GM12878 (cell line): ENCODE measurements at regions not wholly inside any gene's neighbourhood (a gene's known extent, or its start where the extent isn't known, plus 50 kb on each side); places are given as distances from the start of the nearest gene placed in this dataset.

Experiments
- ATAC-seq: fragments of 200-7000 bp; cut with Tn5 transposase; 3 replicates; pipeline ENCODE4 v1.9.1; 2020; ENCODE audit warnings: mild to moderate bottlenecking, moderate library complexity
- BruUV-seq: library from RNA; stranded (reverse); fragments of 400-500 nt; replicated peaks from 2 replicates; lab custom pipeline; 2021; lab: Mats Ljungman, UMichigan
- CTCF ChIA-PET: fragments of 300-600 bp; sonication (Branson Sonifier 250); formaldehyde crosslinking; extraction: SDS; loops from one replicate; lab custom pipeline; 2021; ENCODE audit warnings: inconsistent platforms; lab: Yijun Ruan, JAX
- POLR2A ChIA-PET: fragments of 350-600 bp; formaldehyde crosslinking; extraction: SDS; loops from one replicate; lab custom pipeline; 2021; ENCODE audit warnings: inconsistent platforms; lab: Charles Lee
- RAD21 ChIA-PET: fragments of 300-600 bp; sonication (Branson Sonifier 250); formaldehyde crosslinking; loops from one replicate; lab custom pipeline; 2023; ENCODE audit warnings: antibody characterized with exemption; ENCODE audit not compliant: unreplicated experiment; lab: Charles Lee
- SMC1A ChIA-PET: fragments of 300-600 bp; sonication (Branson Sonifier 250); formaldehyde crosslinking; loops from one replicate; lab custom pipeline; 2023; ENCODE audit not compliant: unreplicated experiment, uncharacterized antibody; lab: Charles Lee
- DNase-seq: peaks from one replicate; pipeline ENCODE4 v3.0.0-alpha.2; 2011; ENCODE audit warnings: low read depth, low spot score
- FAIRE-seq: peaks from 3 replicates; lab custom pipeline; 2011; peaks lifted over from hg19 to GRCh38; lab: Jason Lieb, UNC
- H2AFZ ChIP-seq: 2 replicates; pipeline ENCODE4 v1.6.0; 2011; ENCODE audit warnings: low read depth, low read length, control low read depth; ENCODE audit not compliant: control insufficient read depth
- H3K27ac ChIP-seq: 2 replicates; pipeline ENCODE4 v1.5.1; 2011; ENCODE audit warnings: control low read depth; ENCODE audit not compliant: control insufficient read depth, insufficient read depth
- H3K27me3 ChIP-seq, 2 experiments: replicated peaks in 1 of 2; 2 replicates each; pipeline versions ENCODE4 v1.6.0 to v1.6.1; 2011; ENCODE audit warnings: low read length in 1 of 2; ENCODE audit not compliant: control insufficient read depth in 2 of 2, insufficient read depth in 2 of 2
- H3K36me3 ChIP-seq, 2 experiments: 2 replicates each; pipeline ENCODE4 v1.5.1; 2011; ENCODE audit warnings: low read length in 1 of 2; ENCODE audit not compliant: control insufficient read depth in 2 of 2, insufficient read depth in 2 of 2
- H3K4me1 ChIP-seq: 2 replicates; pipeline ENCODE4 v1.6.1; 2011; ENCODE audit warnings: mild to moderate bottlenecking, low read length, moderate library complexity, mixed read lengths; ENCODE audit not compliant: control insufficient read depth, insufficient read depth
- H3K4me2 ChIP-seq: 2 replicates; pipeline ENCODE4 v1.6.0; 2011; ENCODE audit warnings: control low read depth; ENCODE audit not compliant: control insufficient read depth, insufficient read depth
- H3K4me3 ChIP-seq: fragments of 200-600 bp; sonication (generic); 2 replicates; pipeline ENCODE4 v1.5.1; 2016
- H3K79me2 ChIP-seq: 2 replicates; pipeline ENCODE4 v1.6.0; 2011; ENCODE audit warnings: low read length; ENCODE audit not compliant: control insufficient read depth, insufficient read depth
- H3K9ac ChIP-seq: 2 replicates; pipeline ENCODE4 v1.8.0; 2011; ENCODE audit warnings: low read length, control low read depth, mixed read lengths; ENCODE audit not compliant: control insufficient read depth, insufficient read depth
- H3K9me3 ChIP-seq: replicated peaks from 3 replicates; pipeline ENCODE4 v1.5.1; 2011; ENCODE audit warnings: mild to moderate bottlenecking, low read length; ENCODE audit not compliant: control insufficient read depth, insufficient read depth
- H4K20me1 ChIP-seq: 2 replicates; pipeline ENCODE4 v1.6.0; 2011; ENCODE audit not compliant: control insufficient read depth, insufficient read depth
- BRCA1 ChIP-seq: IDR thresholded peaks from 2 replicates; pipeline ENCODE4 v1.6.1; 2011; ENCODE audit warnings: low read depth, low read length, improper control_type of control experiment
- E4F1 ChIP-seq: fragments of 450-650 bp; IDR thresholded peaks from 2 replicates; pipeline ENCODE4 v1.6.1; 2018; ENCODE audit warnings: borderline replicate concordance, mild to moderate bottlenecking; ENCODE audit not compliant: partially characterized antibody
- EED ChIP-seq: sonication (generic); IDR thresholded peaks from 2 replicates; pipeline ENCODE4 v1.6.1; 2016; ENCODE audit warnings: antibody characterized with exemption, low read depth
- KLF5 ChIP-seq: fragments of 450-650 bp; IDR thresholded peaks from 2 replicates; pipeline ENCODE4 v1.6.1; 2014; ENCODE audit warnings: mild to moderate bottlenecking; ENCODE audit not compliant: partially characterized antibody
- MEF2A ChIP-seq: IDR thresholded peaks from 2 replicates; pipeline ENCODE4 v1.6.1; 2011; ENCODE audit warnings: low read depth, mild to moderate bottlenecking, low read length, moderate library complexity; ENCODE audit not compliant: insufficient read depth
- MEF2B ChIP-seq: fragments of 450-650 bp; IDR thresholded peaks from 2 replicates; pipeline ENCODE4 v1.6.1; 2018; ENCODE audit warnings: mild to moderate bottlenecking, moderate library complexity; ENCODE audit not compliant: partially characterized antibody, poor library complexity, severe bottlenecking
- MTA2 ChIP-seq: fragments of 450-650 bp; IDR thresholded peaks from 2 replicates; pipeline ENCODE4 v1.6.1; 2016; ENCODE audit warnings: low read depth, mild to moderate bottlenecking, moderate library complexity
- NR2C1 ChIP-seq: fragments of 450-650 bp; IDR thresholded peaks from 2 replicates; pipeline ENCODE4 v1.6.1; 2017; ENCODE audit warnings: antibody characterized with exemption, mild to moderate bottlenecking, moderate library complexity
- PAX8 ChIP-seq: fragments of 450-650 bp; IDR thresholded peaks from 2 replicates; pipeline ENCODE4 v1.6.1; 2017; ENCODE audit warnings: mild to moderate bottlenecking, moderate library complexity
- PBX3 ChIP-seq: IDR thresholded peaks from 2 replicates; pipeline ENCODE4 v1.6.1; 2011; ENCODE audit warnings: mild to moderate bottlenecking, low read depth, low read length, moderate library complexity; ENCODE audit not compliant: insufficient replicate concordance
- POLR2AphosphoS5 ChIP-seq: IDR thresholded peaks from 2 replicates; pipeline ENCODE4 v1.6.1; 2011; ENCODE audit warnings: mild to moderate bottlenecking, low read length, inconsistent platforms
- SMC3 ChIP-seq: IDR thresholded peaks from 2 replicates; pipeline ENCODE4 v1.6.1; 2011; ENCODE audit warnings: low read length, improper control_type of control experiment, borderline replicate concordance
- SP1 ChIP-seq: IDR thresholded peaks from one replicate; pipeline ENCODE4 v1.6.1; 2011; ENCODE audit warnings: low read depth, low read length
- SUPT20H ChIP-seq: IDR thresholded peaks from 2 replicates; pipeline ENCODE4 v1.6.1; 2011; ENCODE audit warnings: low read depth, mild to moderate bottlenecking, low read length, moderate library complexity, borderline replicate concordance; ENCODE audit not compliant: control insufficient read depth
- TARDBP ChIP-seq: IDR thresholded peaks from 2 replicates; pipeline ENCODE4 v1.6.1; 2016; ENCODE audit warnings: borderline replicate concordance
- TCF12 ChIP-seq: IDR thresholded peaks from 2 replicates; pipeline ENCODE4 v1.6.1; 2011; ENCODE audit warnings: low read depth, mild to moderate bottlenecking, low read length
- TCF7 ChIP-seq: IDR thresholded peaks from 2 replicates; pipeline ENCODE4 v1.6.1; 2014; ENCODE audit warnings: antibody characterized with exemption, borderline replicate concordance
- USF2 ChIP-seq: IDR thresholded peaks from 2 replicates; pipeline ENCODE4 v1.6.1; 2011; ENCODE audit warnings: low read depth, low read length, improper control_type of control experiment, borderline replicate concordance
- ZBED1 ChIP-seq: IDR thresholded peaks from 2 replicates; pipeline ENCODE4 v1.6.1; 2016; ENCODE audit warnings: borderline replicate concordance
- ZBTB33 ChIP-seq: fragments of 450-650 bp; IDR thresholded peaks from 2 replicates; pipeline ENCODE4 v1.6.1; 2017; ENCODE audit warnings: mild to moderate bottlenecking
- WGBS: methylation state at CpG from one replicate; pipeline ENCODE4 v1.1.6; 2016; ENCODE audit warnings: low lambda C conversion rate; ENCODE audit not compliant: insufficient replicate concordance, insufficient coverage; ENCODE audit errors: missing lambda C conversion rate; 5-methylcytosine and 5-hydroxymethylcytosine counted together
- in situ Hi-C: fragments of 300-500 bp; cut with MboI; formaldehyde crosslinking; loops from 9 replicates; pipeline ENCODE4 v1.14.3; 2018; ENCODE audit warnings: mixed read lengths
- intact Hi-C: fragments of 100-400 bp; cut with micrococcal nuclease; formaldehyde crosslinking; loops from one replicate; pipeline ENCODE4 v1.14.2; 2022; ENCODE audit not compliant: unreplicated experiment

GRCh38 chr2:37780387-37780676 lies 108.9 kb upstream of the CDC42EP3 start (continued):
- TF ChIP-seq USF2 (no peak), ZBED1 (no peak), ZBTB33 (no peak), KLF5 (no peak), TCF7 (no peak)

GRCh38 chr2:37781028-37781427 lies 109.6 kb upstream of the CDC42EP3 start:
- H3K36me3 ChIP-seq, result no peaks in the 10 kb centered on the region
- H3K79me2 ChIP-seq, result no peaks in the 10 kb centered on the region
- no peaks in the 10 kb centered on the region for H3K9me3 ChIP-seq
- ChIA-PET CTCF (interaction anchor here (0.5 to 2.6 kb wide), 3 partner anchors 91 to 385 kb away, joined by 3 to 11 read pairs (median 3); no protein-coding TSS in a partner anchor), POLR2A (no interaction called here), RAD21 (interaction anchor here (1.6 kb wide), 1 partner anchor 96 kb away, joined by 7 read pairs; no protein-coding TSS in a partner anchor), SMC1A (interaction anchor here (0.8 to 2.2 kb wide), 3 partner anchors 8 to 125 kb away, joined by 3 to 6 read pairs (median 3); no protein-coding TSS in a partner anchor)
- H4K20me1 ChIP-seq, result no peaks in the 10 kb centered on the region
- 37% methylated on average over 5 of the region's 5 CpGs for WGBS
- no peak overlapping the region for H3K4me3 ChIP-seq
- no peaks in the 10 kb centered on the region for H3K4me1 ChIP-seq
- no peak for ATAC-seq
- no peak overlapping the region for H3K4me2 ChIP-seq
- intact Hi-C loops (no loop called here), in situ Hi-C loops (no loop called here)
- BruUV-seq, result no TSS peak
- DNase-seq, result no peak
- no peak for FAIRE-seq
- no peak overlapping the region for H3K9ac ChIP-seq
- no peak overlapping the region for H2AFZ ChIP-seq
- H3K27me3 ChIP-seq, result no peaks in the 10 kb centered on the region
- H3K27ac ChIP-seq, result no peak overlapping the region
- no peak for TF ChIP-seq TARDBP
- TF ChIP-seq E4F1, result no peak
- no peak for TF ChIP-seq BRCA1
- no peak for TF ChIP-seq MEF2A
- no peak for TF ChIP-seq SMC3
- TF ChIP-seq MEF2B, result no peak
- TF ChIP-seq PBX3, result no peak
- no peak for TF ChIP-seq TCF12
- TF ChIP-seq POLR2AphosphoS5, result no peak
- TF ChIP-seq SUPT20H, result no peak
- no peak for TF ChIP-seq SP1
- no peak for TF ChIP-seq EED
- TF ChIP-seq PAX8, result no peak
- TF ChIP-seq MTA2, result no peak
- no peak for TF ChIP-seq NR2C1
